ENCODE measurements at regions not wholly inside any gene's neighbourhood (a gene's known extent, or its start where the extent isn't known, plus 50 kb on each side); places are given as distances from the start of the nearest gene placed in this dataset.
"Not testable (repeated sequence)": the region's sequence is repeated elsewhere in the genome, so short reads cannot be mapped to it uniquely, and the experiment has no call there.

- DNase-seq (ENCODE audit: insufficient read length) (no peak), FAIRE-seq (no peak)
- no peak for TF ChIP-seq POLR2AphosphoS5 (IDR thresholded peaks at IDR 0.05; ENCODE audit: low read depth, low read length)
- no peak for TF ChIP-seq POLR2A (IDR thresholded peaks at IDR 0.05; ENCODE audit: low read depth, low read length)
- no peak for TF ChIP-seq TAF1 (IDR thresholded peaks at IDR 0.05; ENCODE audit: borderline replicate concordance, low read depth, low read length)
Measured at GRCh38 chr2:11941201-11942177, 195.1 kb downstream of the LPIN1 start.

- no peak for TF ChIP-seq TAF1 (IDR thresholded peaks at IDR 0.05; ENCODE audit: borderline replicate concordance, low read depth, low read length)
- TF ChIP-seq POLR2AphosphoS5 (IDR thresholded peaks at IDR 0.05; ENCODE audit: low read depth, low read length), result no peak
- no peak for TF ChIP-seq POLR2A (IDR thresholded peaks at IDR 0.05; ENCODE audit: low read depth, low read length)
- DNase-seq (ENCODE audit: insufficient read length) (no peak), FAIRE-seq (no peak)
Measured at GRCh38 chr2:11942178-11942569, 195.7 kb downstream of the LPIN1 start.

GRCh38 chr2:11944311-11944710 is 197.9 kb downstream of the LPIN1 start:
- TF ChIP-seq POLR2AphosphoS5 (IDR thresholded peaks at IDR 0.05; ENCODE audit: low read depth, low read length) (no peak), POLR2A (IDR thresholded peaks at IDR 0.05; ENCODE audit: low read depth, low read length) (no peak), TAF1 (IDR thresholded peaks at IDR 0.05; ENCODE audit: borderline replicate concordance, low read depth, low read length) (no peak)
- DNase-seq (ENCODE audit: insufficient read length), result no peak
- FAIRE-seq, result peak; percentile 57

- TF ChIP-seq TAF1 (IDR thresholded peaks at IDR 0.05; ENCODE audit: borderline replicate concordance, low read depth, low read length) (no peak), POLR2A (IDR thresholded peaks at IDR 0.05; ENCODE audit: low read depth, low read length) (no peak), POLR2AphosphoS5 (IDR thresholded peaks at IDR 0.05; ENCODE audit: low read depth, low read length) (no peak)
- DNase-seq (ENCODE audit: insufficient read length) (no peak), FAIRE-seq (peak; percentile 73)
Measured at GRCh38 chr2:11945139-11946126, 199.0 kb downstream of the LPIN1 start.

GRCh38 chr2:11947956-11948355 is 201.5 kb downstream of the LPIN1 start:
- no peak for FAIRE-seq
- TF ChIP-seq TAF1 (IDR thresholded peaks at IDR 0.05; ENCODE audit: borderline replicate concordance, low read depth, low read length) (no peak), POLR2AphosphoS5 (IDR thresholded peaks at IDR 0.05; ENCODE audit: low read depth, low read length) (no peak), POLR2A (IDR thresholded peaks at IDR 0.05; ENCODE audit: low read depth, low read length) (no peak)
- DNase-seq (ENCODE audit: insufficient read length), result no peak

- TF ChIP-seq POLR2A (IDR thresholded peaks at IDR 0.05; ENCODE audit: low read depth, low read length), result no peak
- TF ChIP-seq TAF1 (IDR thresholded peaks at IDR 0.05; ENCODE audit: borderline replicate concordance, low read depth, low read length), result no peak
- no peak for DNase-seq (ENCODE audit: insufficient read length)
- FAIRE-seq, result peak; percentile 24
Measured at GRCh38 chr2:11949732-11950523, 203.5 kb downstream of the LPIN1 start.

- TF ChIP-seq TAF1 (IDR thresholded peaks at IDR 0.05; ENCODE audit: borderline replicate concordance, low read depth, low read length) (no peak), POLR2A (IDR thresholded peaks at IDR 0.05; ENCODE audit: low read depth, low read length) (no peak)
- FAIRE-seq, result no peak
- DNase-seq (ENCODE audit: insufficient read length), result no peak
Measured at GRCh38 chr2:11950896-11951295, 204.5 kb downstream of the LPIN1 start.

GRCh38 chr2:11951492-11951891 is 205.1 kb downstream of the LPIN1 start:
- FAIRE-seq; DNase-seq (ENCODE audit: insufficient read length): not testable (repeated sequence)

GRCh38 chr2:11953258-11953657 is 206.8 kb downstream of the LPIN1 start:
- TF ChIP-seq TAF1 (IDR thresholded peaks at IDR 0.05; ENCODE audit: borderline replicate concordance, low read depth, low read length), result no peak
- no peak for TF ChIP-seq POLR2AphosphoS5 (IDR thresholded peaks at IDR 0.05; ENCODE audit: low read depth, low read length)
- no peak for TF ChIP-seq POLR2A (IDR thresholded peaks at IDR 0.05; ENCODE audit: low read depth, low read length)
- DNase-seq (ENCODE audit: insufficient read length), result no peak
- no peak for FAIRE-seq

GRCh38 chr2:11955314-11955713 is 208.9 kb downstream of the LPIN1 start:
- no peak for FAIRE-seq
- TF ChIP-seq TAF1 (IDR thresholded peaks at IDR 0.05; ENCODE audit: borderline replicate concordance, low read depth, low read length) (no peak), POLR2A (IDR thresholded peaks at IDR 0.05; ENCODE audit: low read depth, low read length) (no peak), POLR2AphosphoS5 (IDR thresholded peaks at IDR 0.05; ENCODE audit: low read depth, low read length) (no peak)
- no peak for DNase-seq (ENCODE audit: insufficient read length)

GRCh38 chr2:11955884-11956291 is 209.5 kb downstream of the LPIN1 start:
- no peak for FAIRE-seq
- TF ChIP-seq POLR2A (IDR thresholded peaks at IDR 0.05; ENCODE audit: low read depth, low read length), result no peak
- no peak for TF ChIP-seq POLR2AphosphoS5 (IDR thresholded peaks at IDR 0.05; ENCODE audit: low read depth, low read length)
- no peak for TF ChIP-seq TAF1 (IDR thresholded peaks at IDR 0.05; ENCODE audit: borderline replicate concordance, low read depth, low read length)
- no peak for DNase-seq (ENCODE audit: insufficient read length)
